CD4-positive, alpha-beta memory T cell (primary cell): ENCODE measurements at regions not wholly inside any gene's neighbourhood (a gene's known extent, or its start where the extent isn't known, plus 50 kb on each side); places are given as distances from the start of the nearest gene placed in this dataset.
A peak's percentile ranks its signal among the peaks of the same experiment; 100 is the strongest.

Experiments used
- CTCF ChIA-PET: fragments of 350-600 bp; sonication (Branson Sonifier 250); formaldehyde crosslinking; loops from one replicate; lab custom pipeline; 2021; ENCODE audit warnings: inconsistent platforms; ENCODE audit not compliant: partially characterized antibody; lab: Charles Lee
- POLR2A ChIA-PET: fragments of 350-600 bp; sonication (Branson Sonifier 250); formaldehyde crosslinking; loops from one replicate; lab custom pipeline; 2021; ENCODE audit not compliant: partially characterized antibody; lab: Charles Lee
- DNase-seq, 5 donors: peaks; one replicate each; pipeline versions ENCODE4 v3.0.0 to v3.0.0-alpha.2; 2020 to 2022; ENCODE audit warnings: mixed read lengths in 1 of 5
- H3K27ac ChIP-seq: one replicate; pipeline ENCODE4 v1.7.0; 2013; ENCODE audit warnings: low read depth, low read length
- H3K27me3 ChIP-seq: 2 replicates; pipeline ENCODE4 v1.7.0; 2013; ENCODE audit warnings: mild to moderate bottlenecking, low read length, moderate library complexity; ENCODE audit not compliant: insufficient read depth
- H3K36me3 ChIP-seq: 2 replicates; pipeline ENCODE4 v1.7.0; 2013; ENCODE audit warnings: mild to moderate bottlenecking, low read length, moderate library complexity; ENCODE audit not compliant: insufficient read depth
- H3K4me1 ChIP-seq: 2 replicates; pipeline ENCODE4 v1.7.0; 2013; ENCODE audit warnings: mild to moderate bottlenecking, low read length, moderate library complexity; ENCODE audit not compliant: insufficient read depth
- H3K4me3 ChIP-seq, 2 donors: one replicate each; pipeline ENCODE4 v1.7.0; 2013; ENCODE audit warnings: low read length in 2 of 2, mild to moderate bottlenecking in 1 of 2
- H3K9me3 ChIP-seq, 2 donors: one replicate each; pipeline ENCODE4 v1.7.0; 2013; ENCODE audit warnings: low read length in 2 of 2, control low read depth in 1 of 2; ENCODE audit not compliant: control insufficient read depth in 1 of 2
- H3K27ac Mint-ChIP-seq, 7 donors: one replicate each; pipeline ENCODE4 v1.8.0; 2020 to 2021; ENCODE audit warnings: mixed read lengths in 7 of 7, mild to moderate bottlenecking in 6 of 7, inconsistent platforms in 3 of 7, moderate library complexity in 3 of 7
- H3K27me3 Mint-ChIP-seq, 2 donors: one replicate each; pipeline ENCODE4 v1.8.0; 2020 to 2021; ENCODE audit warnings: mixed read lengths in 2 of 2
- H3K36me3 Mint-ChIP-seq, 2 donors: one replicate each; pipeline ENCODE4 v1.8.0; 2020 to 2021; ENCODE audit warnings: mixed read lengths in 2 of 2, inconsistent platforms in 1 of 2, mild to moderate bottlenecking in 1 of 2
- H3K4me1 Mint-ChIP-seq, 4 donors: one replicate each; pipeline ENCODE4 v1.8.0; 2020 to 2021; ENCODE audit warnings: mixed read lengths in 4 of 4, mild to moderate bottlenecking in 1 of 4
- H3K4me3 Mint-ChIP-seq, 8 donors: one replicate each; pipeline ENCODE4 v1.8.0; 2020 to 2021; ENCODE audit warnings: mixed read lengths in 8 of 8, mild to moderate bottlenecking in 7 of 8, moderate library complexity in 6 of 8, inconsistent platforms in 3 of 8
- H3K9me3 Mint-ChIP-seq, 8 donors: one replicate each; pipeline ENCODE4 v1.8.0; 2020 to 2021; ENCODE audit warnings: mixed read lengths in 8 of 8, mild to moderate bottlenecking in 5 of 8, inconsistent platforms in 3 of 8, moderate library complexity in 1 of 8
- intact Hi-C: fragments of 100-400 bp; cut with micrococcal nuclease; formaldehyde crosslinking; loops from one replicate; pipeline ENCODE4 v1.15.1; 2023

- H3K27me3 Mint-ChIP-seq, result no peaks in the 10 kb centered on the region
- H3K9me3 Mint-ChIP-seq, result peaks cover 0 to 5% (median 0%) of the 10 kb centered on the region in 8 donors
- CTCF ChIA-PET, result interaction anchor here (0.7 kb wide), 1 partner anchor 275 kb away, joined by 3 read pairs; no protein-coding TSS in a partner anchor
- Histone ChIP-seq H3K4me3 (no peak overlapping the region), H3K27ac (no peak overlapping the region), H3K36me3 (no peaks in the 10 kb centered on the region), H3K9me3 (no peaks in the 10 kb centered on the region), H3K27me3 (no peaks in the 10 kb centered on the region), H3K4me1 (peaks cover 50% of the 10 kb centered on the region)
- POLR2A ChIA-PET, result interaction anchor here (1.1 to 8.2 kb wide), 2 partner anchors 16 to 322 kb away, joined by 3 to 105 read pairs; no protein-coding TSS in a partner anchor
- peak overlapping the region in 1 of 7 donors; percentile 13 for H3K27ac Mint-ChIP-seq
- no peak overlapping the region for H3K4me3 Mint-ChIP-seq
- DNase-seq, result no peak
- peaks cover 52 to 62% (median 57%) of the 10 kb centered on the region in 4 donors for H3K4me1 Mint-ChIP-seq
- intact Hi-C loops, result loop anchor here (5.0 kb wide), 3 partner anchors 33 to 322 kb away; partner anchors contain the start of gene STT3B
- H3K36me3 Mint-ChIP-seq, result no peaks in the 10 kb centered on the region
These were observed 315.7 kb upstream of the GADL1 start for GRCh38 chr3:31210068-31210645.

- DNase-seq, result peak; percentile 73 to 87 (median 82)
- Mint-ChIP-seq H3K27ac (peak overlapping the region; percentile 54 to 96 (median 81)), H3K27me3 (no peaks in the 10 kb centered on the region), H3K4me1 (peaks cover 82 to 100% (median 93%) of the 10 kb centered on the region in 4 donors), H3K4me3 (peak overlapping the region; percentile 53 to 89 (median 78)), H3K9me3 (no peaks in the 10 kb centered on the region), H3K36me3 (no peaks in the 10 kb centered on the region)
- no peaks in the 10 kb centered on the region for H3K36me3 ChIP-seq
- peaks cover 88% of the 10 kb centered on the region for H3K4me1 ChIP-seq
- no peaks in the 10 kb centered on the region for H3K27me3 ChIP-seq
- ChIA-PET POLR2A (interaction anchor here (0.7 to 8.2 kb wide), 7 partner anchors 12 to 327 kb away, joined by 3 to 105 read pairs (median 10); partner anchors contain the start of gene STT3B), CTCF (interaction anchor here (0.6 to 2.2 kb wide), 5 partner anchors 12 to 521 kb away, joined by 3 to 22 read pairs (median 3); no protein-coding TSS in a partner anchor)
- no peak overlapping the region for H3K4me3 ChIP-seq
- no peaks in the 10 kb centered on the region for H3K9me3 ChIP-seq
- intact Hi-C loops, result loop anchor here (1.0 to 5.0 kb wide), 5 partner anchors 12 to 318 kb away; partner anchors contain the start of gene STT3B
- no peak overlapping the region for H3K27ac ChIP-seq
These were observed 318.7 kb upstream of the STT3B start for GRCh38 chr3:31213869-31214486.

- DNase-seq, result no peak
These were observed 314.6 kb upstream of the STT3B start for GRCh38 chr3:31218082-31218481.

GRCh38 chr3:31219131-31219843 is 313.4 kb upstream of the STT3B start:
- peaks cover 0 to 6% (median 3%) of the 10 kb centered on the region in 8 donors for H3K9me3 Mint-ChIP-seq
- Histone ChIP-seq H3K27me3 (no peaks in the 10 kb centered on the region), H3K4me1 (peaks cover 99% of the 10 kb centered on the region), H3K36me3 (no peaks in the 10 kb centered on the region), H3K27ac (no peak overlapping the region), H3K4me3 (no peak overlapping the region), H3K9me3 (no peaks in the 10 kb centered on the region)
- H3K27ac Mint-ChIP-seq, result peak overlapping the region in 5 of 7 donors; percentile 8 to 72 (median 48)
- H3K4me1 Mint-ChIP-seq, result peaks cover 81 to 98% (median 92%) of the 10 kb centered on the region in 4 donors
- no peaks in the 10 kb centered on the region for H3K27me3 Mint-ChIP-seq
- H3K4me3 Mint-ChIP-seq, result peak overlapping the region in 6 of 8 donors; percentile 3 to 70 (median 40)
- no peak for DNase-seq
- POLR2A ChIA-PET, result interaction anchor here (1.4 to 2.5 kb wide), 3 partner anchors 8 to 314 kb away, joined by 4 to 15 read pairs (median 14); partner anchors contain the start of gene STT3B
- CTCF ChIA-PET, result interaction anchor here (1.1 kb wide), 2 partner anchors 8 to 229 kb away, joined by 3 to 4 read pairs; no protein-coding TSS in a partner anchor
- H3K36me3 Mint-ChIP-seq, result peaks cover 0 to 8% of the 10 kb centered on the region in 2 donors
- intact Hi-C loops, result no loop called here

More at GRCh38 chr3:31218082-31218481, 314.6 kb upstream of the STT3B start:
- intact Hi-C loops, result loop anchor here (1.0 kb wide), 1 partner anchor 8 kb away; no protein-coding TSS in a partner anchor
- Mint-ChIP-seq H3K9me3 (peaks cover 0 to 6% (median 3%) of the 10 kb centered on the region in 8 donors), H3K36me3 (peaks cover 0 to 8% of the 10 kb centered on the region in 2 donors), H3K27me3 (no peaks in the 10 kb centered on the region), H3K27ac (peak overlapping the region in 3 of 7 donors; percentile 6 to 59 (median 30)), H3K4me1 (peaks cover 80 to 98% (median 92%) of the 10 kb centered on the region in 4 donors), H3K4me3 (peak overlapping the region in 4 of 8 donors; percentile 3 to 43 (median 10))
- Histone ChIP-seq H3K36me3 (no peaks in the 10 kb centered on the region), H3K4me3 (no peak overlapping the region), H3K9me3 (no peaks in the 10 kb centered on the region), H3K27me3 (no peaks in the 10 kb centered on the region), H3K4me1 (peaks cover 97% of the 10 kb centered on the region), H3K27ac (no peak overlapping the region)
- ChIA-PET POLR2A (interaction anchor here (1.4 to 2.5 kb wide), 3 partner anchors 10 to 315 kb away, joined by 4 to 15 read pairs (median 14); partner anchors contain the start of gene STT3B), CTCF (interaction anchor here (1.1 to 1.7 kb wide), 2 partner anchors 9 to 63 kb away, joined by 3 to 4 read pairs; no protein-coding TSS in a partner anchor)

DNA sequence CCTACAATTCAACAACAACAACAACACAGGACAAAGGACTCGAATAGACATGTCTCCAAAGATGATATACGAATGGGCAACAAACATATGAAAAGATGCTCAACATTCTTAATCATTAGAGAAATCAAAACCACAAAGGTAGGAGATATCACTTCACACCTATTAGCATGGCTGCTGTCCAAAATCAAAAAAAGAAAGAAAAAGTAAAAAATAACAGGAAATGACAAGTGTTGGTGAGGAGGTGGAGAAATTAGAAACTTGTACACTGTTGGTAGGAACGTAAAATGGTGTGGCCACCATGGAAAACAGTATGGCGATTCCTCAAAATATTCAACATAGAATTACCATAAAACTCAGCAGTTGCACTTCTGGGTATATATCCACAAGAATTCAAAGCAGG is 312.3 kb upstream of the STT3B start:
- H3K27me3 Mint-ChIP-seq, result no peaks in the 10 kb centered on the region
- peak overlapping the region; percentile 12 to 94 (median 61) for H3K27ac Mint-ChIP-seq
- H3K4me3 Mint-ChIP-seq, result peak overlapping the region in 7 of 8 donors; percentile 25 to 85 (median 57)
- POLR2A ChIA-PET, result interaction anchor here (2.5 kb wide), 1 partner anchor 7 kb away, joined by 15 read pairs; no protein-coding TSS in a partner anchor
- peaks cover 71 to 96% (median 89%) of the 10 kb centered on the region in 4 donors for H3K4me1 Mint-ChIP-seq
- Histone ChIP-seq H3K9me3 (no peaks in the 10 kb centered on the region), H3K4me1 (peaks cover 99% of the 10 kb centered on the region), H3K36me3 (no peaks in the 10 kb centered on the region), H3K4me3 (no peak overlapping the region), H3K27me3 (no peaks in the 10 kb centered on the region), H3K27ac (no peak overlapping the region)
- CTCF ChIA-PET, result no interaction called here
- peaks cover 0 to 6% (median 3%) of the 10 kb centered on the region in 8 donors for H3K9me3 Mint-ChIP-seq
- intact Hi-C loops, result no loop called here
- peaks cover 0 to 8% of the 10 kb centered on the region in 2 donors for H3K36me3 Mint-ChIP-seq
- DNase-seq, result peak in 4 of 5 donors; percentile 23 to 60 (median 56)

- no peak for DNase-seq
- H3K9me3 Mint-ChIP-seq, result peaks cover 0 to 6% (median 3%) of the 10 kb centered on the region in 8 donors
- H3K36me3 Mint-ChIP-seq, result peaks cover 0 to 8% of the 10 kb centered on the region in 2 donors
- peak overlapping the region; percentile 87 to 97 (median 95) for H3K27ac Mint-ChIP-seq
- Histone ChIP-seq H3K36me3 (no peaks in the 10 kb centered on the region), H3K4me3 (no peak overlapping the region), H3K27ac (no peak overlapping the region), H3K27me3 (no peaks in the 10 kb centered on the region), H3K9me3 (no peaks in the 10 kb centered on the region), H3K4me1 (peaks cover 99% of the 10 kb centered on the region)
- peaks cover 71 to 95% (median 86%) of the 10 kb centered on the region in 4 donors for H3K4me1 Mint-ChIP-seq
- ChIA-PET POLR2A (interaction anchor here (1.4 to 10.5 kb wide), 4 partner anchors 9 to 309 kb away, joined by 3 to 181 read pairs (median 56); partner anchors contain the start of gene STT3B), CTCF (interaction anchor here (0.8 to 3.8 kb wide), 4 partner anchors 10 to 310 kb away, joined by 3 to 14 read pairs (median 7); partner anchors contain the start of gene STT3B)
- intact Hi-C loops, result no loop called here
- H3K27me3 Mint-ChIP-seq, result no peaks in the 10 kb centered on the region
- peak overlapping the region; percentile 21 to 89 (median 70) for H3K4me3 Mint-ChIP-seq
These were observed 309.4 kb upstream of the STT3B start for GRCh38 chr3:31223278-31223677.
